IMR-90 (cell line): ENCODE measurements at regions not wholly inside any gene's neighbourhood (a gene's known extent, or its start where the extent isn't known, plus 50 kb on each side); places are given as distances from the start of the nearest gene placed in this dataset.
"Not testable (repeated sequence)": the region's sequence is repeated elsewhere in the genome, so short reads cannot be mapped to it uniquely, and the experiment has no call there.

Experiments
- ATAC-seq: fragments of 200-7000 bp; cut with Tn5 transposase; 2 replicates; pipeline ENCODE4 v1.9.1; 2020; ENCODE audit warnings: low read depth, mild to moderate bottlenecking, moderate library complexity
- BruUV-seq: library from RNA; stranded (reverse); fragments of 400-500 nt; replicated peaks from 2 replicates; lab custom pipeline; 2021; lab: Mats Ljungman, UMichigan
- CTCF ChIA-PET: fragments of 300-600 bp; formaldehyde crosslinking; extraction: SDS; loops from one replicate; lab custom pipeline; 2021; ENCODE audit warnings: antibody characterized with exemption; lab: Yijun Ruan, JAX
- POLR2A ChIA-PET: fragments of 300-600 bp; sonication (Branson Sonifier 250); formaldehyde crosslinking; loops from one replicate; lab custom pipeline; 2022; ENCODE audit warnings: antibody characterized with exemption; ENCODE audit not compliant: unreplicated experiment; lab: Charles Lee
- DNase-seq: peaks from one replicate; pipeline ENCODE4 v3.0.0; 2013
- H2AFZ ChIP-seq: replicated peaks from 2 replicates; pipeline ENCODE3; 2013; ENCODE audit warnings: low read length, mild to moderate bottlenecking; ENCODE audit not compliant: poor library complexity
- H2AK5ac ChIP-seq: 2 replicates; pipeline ENCODE4 v1.6.1; 2013; ENCODE audit warnings: low read depth, low read length, inconsistent platforms
- H2AK9ac ChIP-seq: replicated peaks from 2 replicates; pipeline ENCODE3; 2013; ENCODE audit warnings: mild to moderate bottlenecking, low read depth, low read length, moderate library complexity; ENCODE audit not compliant: poor library complexity
- H2BK120ac ChIP-seq: 2 replicates; pipeline ENCODE4 v1.6.1; 2013; ENCODE audit warnings: low read depth, low read length, inconsistent platforms
- H2BK15ac ChIP-seq: 3 replicates; pipeline ENCODE4 v1.6.1; 2013; ENCODE audit warnings: low read depth, low read length, inconsistent platforms
- H2BK20ac ChIP-seq: 2 replicates; pipeline ENCODE4 v1.6.1; 2013; ENCODE audit warnings: low read depth, mild to moderate bottlenecking, inconsistent platforms, low read length, moderate library complexity
- H2BK5ac ChIP-seq: 2 replicates; pipeline ENCODE4 v1.6.1; 2013; ENCODE audit warnings: mild to moderate bottlenecking, low read depth, low read length, inconsistent platforms; ENCODE audit not compliant: poor library complexity, severe bottlenecking
- H3K14ac ChIP-seq: replicated peaks from 2 replicates; pipeline ENCODE4 v1.6.1; 2013; ENCODE audit warnings: low read depth, low read length, inconsistent platforms
- H3K18ac ChIP-seq: 2 replicates; pipeline ENCODE4 v1.6.1; 2013; ENCODE audit warnings: low read depth, low read length, control low read depth
- H3K23ac ChIP-seq: 2 replicates; pipeline ENCODE4 v1.6.1; 2013; ENCODE audit warnings: low read depth, low read length, inconsistent platforms
- H3K27ac ChIP-seq: 2 replicates; pipeline ENCODE4 v1.5.1; 2013; ENCODE audit warnings: mild to moderate bottlenecking, control low read depth, low read length; ENCODE audit not compliant: insufficient read depth
- H3K27me3 ChIP-seq: 2 replicates; pipeline ENCODE4 v1.6.1; 2013; ENCODE audit warnings: low read length; ENCODE audit not compliant: control insufficient read depth, insufficient read depth
- H3K36me3 ChIP-seq: 2 replicates; pipeline ENCODE4 v1.6.1; 2013; ENCODE audit warnings: low read length, mixed read lengths; ENCODE audit not compliant: control insufficient read depth, insufficient read depth
- H3K4ac ChIP-seq: 2 replicates; pipeline ENCODE4 v1.6.1; 2013; ENCODE audit warnings: low read depth, low read length, inconsistent platforms
- H3K4me1 ChIP-seq: 2 replicates; pipeline ENCODE4 v1.6.1; 2013; ENCODE audit warnings: low read length, mixed read lengths; ENCODE audit not compliant: control insufficient read depth, insufficient read depth
- H3K4me2 ChIP-seq: 2 replicates; pipeline ENCODE4 v1.6.1; 2013; ENCODE audit warnings: low read depth, mild to moderate bottlenecking, control low read depth, low read length, moderate library complexity
- H3K4me3 ChIP-seq: 2 replicates; pipeline ENCODE4 v1.5.1; 2013; ENCODE audit warnings: low read depth, mild to moderate bottlenecking, control low read depth, low read length, moderate library complexity; ENCODE audit not compliant: insufficient read depth
- H3K56ac ChIP-seq: 2 replicates; pipeline ENCODE4 v1.6.1; 2013; ENCODE audit warnings: low read length, inconsistent platforms; ENCODE audit not compliant: insufficient read depth; ENCODE audit errors: extremely low read depth
- H3K79me1 ChIP-seq, 2 experiments: 2 replicates each; pipeline ENCODE4 v1.6.1; 2013; ENCODE audit warnings: low read length in 2 of 2, inconsistent platforms in 1 of 2, low read depth in 1 of 2
- H3K9ac ChIP-seq: 2 replicates; pipeline ENCODE4 v1.6.1; 2013; ENCODE audit warnings: low read depth, low read length, control low read depth
- H3K9me1 ChIP-seq: 2 replicates; pipeline ENCODE4 v1.6.1; 2013; ENCODE audit warnings: low read length, inconsistent platforms; ENCODE audit not compliant: insufficient read depth
- H3K9me3 ChIP-seq: 2 replicates; pipeline ENCODE4 v1.6.1; 2013; ENCODE audit warnings: low read length; ENCODE audit not compliant: control insufficient read depth, insufficient read depth
- H4K20me1 ChIP-seq: 2 replicates; pipeline ENCODE4 v1.6.1; 2013; ENCODE audit warnings: low read length, inconsistent platforms; ENCODE audit not compliant: insufficient read depth
- H4K5ac ChIP-seq: 2 replicates; pipeline ENCODE4 v1.6.1; 2013; ENCODE audit warnings: mild to moderate bottlenecking, low read depth, low read length, control low read depth
- H4K8ac ChIP-seq, 2 experiments: 2 replicates each; pipeline ENCODE4 v1.6.1; 2013; ENCODE audit warnings: low read depth in 2 of 2, low read length in 2 of 2, control low read depth in 1 of 2, inconsistent platforms in 1 of 2
- H4K91ac ChIP-seq: 2 replicates; pipeline ENCODE4 v1.6.1; 2013; ENCODE audit warnings: low read depth, low read length, inconsistent platforms; ENCODE audit not compliant: insufficient read depth
- CHD1 ChIP-seq: IDR thresholded peaks from 2 replicates; pipeline ENCODE4 v1.6.1; 2012; ENCODE audit warnings: low read depth, low read length, improper control_type of control experiment
- CTCF ChIP-seq: conservative IDR thresholded peaks from 2 replicates; pipeline ENCODE4 v1.5.1; 2012; ENCODE audit warnings: mild to moderate bottlenecking, low read depth, low read length, improper control_type of control experiment
- WGBS, 2 experiments: methylation state at CpG; one replicate each; pipeline versions ENCODE4 v1.1.5 to v1.1.7; 2013; ENCODE audit warnings: missing lambda C conversion rate in 2 of 2; ENCODE audit not compliant: insufficient read length in 1 of 2; ENCODE audit errors: extremely low coverage in 2 of 2; 5-methylcytosine and 5-hydroxymethylcytosine counted together
- dilution Hi-C: fragments of 300-500 bp; cut with HindIII; formaldehyde crosslinking; loops from one replicate; pipeline ENCODE4 v1.14.3; 2018; ENCODE audit warnings: low sequenced_read_pairs; ENCODE audit not compliant: unreplicated experiment
- in situ Hi-C: fragments of 300-500 bp; cut with MboI; formaldehyde crosslinking; loops from 3 replicates; pipeline ENCODE4 v1.14.3; 2019; ENCODE audit warnings: low sequenced_read_pairs, inconsistent platforms, mixed read lengths
- intact Hi-C: fragments of 100-400 bp; cut with micrococcal nuclease; formaldehyde crosslinking; loops from 2 replicates; pipeline ENCODE4 v1.10.0; 2022

- no peak overlapping the region for H4K91ac ChIP-seq
- no peaks in the 10 kb centered on the region for H3K79me1 ChIP-seq
- H3K23ac ChIP-seq, result no peak overlapping the region
- H3K4me3 ChIP-seq, result no peak overlapping the region
- TF ChIP-seq CTCF (no peak), CHD1 (no peak)
- ChIA-PET POLR2A (no interaction called here), CTCF (no interaction called here)
- H3K56ac ChIP-seq, result no peak overlapping the region
- H3K27me3 ChIP-seq, result no peaks in the 10 kb centered on the region
- no peak overlapping the region for H3K27ac ChIP-seq
- DNase-seq, result no peak
- dilution Hi-C loops (no loop called here), intact Hi-C loops (no loop called here), in situ Hi-C loops (no loop called here)
- no peaks in the 10 kb centered on the region for H3K36me3 ChIP-seq
- no peak overlapping the region for H3K18ac ChIP-seq
- BruUV-seq, result no TSS peak
- no peak overlapping the region for H3K4ac ChIP-seq
- no peak overlapping the region for H3K9ac ChIP-seq
- H2AK9ac ChIP-seq, result no peak overlapping the region
- ATAC-seq, result no peak
- H3K4me1 ChIP-seq, result no peaks in the 10 kb centered on the region
- no peaks in the 10 kb centered on the region for H3K9me1 ChIP-seq
- no CpG with 5 or more reads among the region's 5 CpGs for WGBS, 2 experiments
- H3K4me2 ChIP-seq, result no peak overlapping the region
- H4K20me1 ChIP-seq, result no peaks in the 10 kb centered on the region
- no peak overlapping the region for H2BK120ac ChIP-seq
- H2BK15ac ChIP-seq, result no peak overlapping the region
- no peak overlapping the region for H2BK5ac ChIP-seq
- H3K9me3 ChIP-seq, result no peaks in the 10 kb centered on the region
- no peak overlapping the region for H2AK5ac ChIP-seq
- no peak overlapping the region for H3K14ac ChIP-seq
- H2AFZ ChIP-seq, result no peak overlapping the region
- no peak overlapping the region for H4K8ac ChIP-seq
- H2BK20ac ChIP-seq, result no peak overlapping the region
- no peak overlapping the region for H4K5ac ChIP-seq
These were observed 111.4 kb downstream of the VSIG4 start for GRCh38 chrX:65928522-65928921.

GRCh38 chrX:65927386-65927785 lies 112.5 kb downstream of the VSIG4 start:
- H3K9ac ChIP-seq, H2BK120ac ChIP-seq, H3K4me3 ChIP-seq, H3K79me1 ChIP-seq, H2AK5ac ChIP-seq, CTCF ChIA-PET, H3K27me3 ChIP-seq, ATAC-seq, H3K14ac ChIP-seq, H3K36me3 ChIP-seq, H4K20me1 ChIP-seq, H3K4ac ChIP-seq, H3K56ac ChIP-seq, POLR2A ChIA-PET, in situ Hi-C loops, H2AFZ ChIP-seq, BruUV-seq, H3K27ac ChIP-seq, H4K5ac ChIP-seq, H3K23ac ChIP-seq, H4K8ac ChIP-seq, intact Hi-C loops, H4K91ac ChIP-seq, H3K9me1 ChIP-seq, H2BK5ac ChIP-seq, H3K4me2 ChIP-seq, DNase-seq, H2BK20ac ChIP-seq, H2AK9ac ChIP-seq, dilution Hi-C loops, H3K4me1 ChIP-seq, H3K18ac ChIP-seq, H3K9me3 ChIP-seq, H2BK15ac ChIP-seq: not testable (repeated sequence)
- WGBS, 2 experiments, result 86% methylated on average over 2 of the region's 3 CpGs; no CpG with 5 or more reads in 1 of the 2 experiments
